ENCODE measurements at regions not wholly inside any gene's neighbourhood (a gene's known extent, or its start where the extent isn't known, plus 50 kb on each side); places are given as distances from the start of the nearest gene placed in this dataset.
A peak's percentile ranks its signal among the peaks of the same experiment; 100 is the strongest.

DNA sequence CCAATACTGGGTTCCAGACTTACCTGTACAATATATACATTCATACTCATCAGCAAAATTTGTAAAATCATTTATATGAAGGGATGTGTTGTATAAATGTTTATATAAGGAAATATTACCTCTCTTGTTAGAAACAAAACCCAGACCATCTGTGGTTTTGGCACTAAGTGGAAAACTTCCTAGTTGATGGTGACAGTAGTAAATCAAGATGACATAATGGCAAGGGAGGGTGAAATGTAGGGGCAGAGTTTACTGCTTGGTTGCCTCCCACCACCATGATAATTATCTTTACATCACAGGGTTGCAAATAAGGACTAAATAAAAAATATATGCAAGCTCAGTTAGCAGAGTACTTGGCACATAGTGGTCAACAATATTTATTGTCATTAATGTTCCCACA, 365.3 kb upstream of the TEX13C start:
- no peak overlapping the region for H3K4me3 ChIP-seq
- H3K27me3 ChIP-seq: no peaks in the 10 kb centered on the region
- no peaks in the 10 kb centered on the region for H3K79me2 ChIP-seq (ENCODE audit: low read depth)
- H3K9me3 Mint-ChIP-seq: no peaks in the 10 kb centered on the region
- H3F3A ChIP-seq (ENCODE audit: low read depth): no peaks in the 10 kb centered on the region
- H2AFZ ChIP-seq (replicated peaks): no peak overlapping the region
- no peak overlapping the region for H3K27ac ChIP-seq
- H4K20me1 ChIP-seq (ENCODE audit: low read depth): no peaks in the 10 kb centered on the region
- H3K9me3 ChIP-seq (ENCODE audit: low read depth): no peaks in the 10 kb centered on the region
- TF ChIP-seq, protein P1, sequence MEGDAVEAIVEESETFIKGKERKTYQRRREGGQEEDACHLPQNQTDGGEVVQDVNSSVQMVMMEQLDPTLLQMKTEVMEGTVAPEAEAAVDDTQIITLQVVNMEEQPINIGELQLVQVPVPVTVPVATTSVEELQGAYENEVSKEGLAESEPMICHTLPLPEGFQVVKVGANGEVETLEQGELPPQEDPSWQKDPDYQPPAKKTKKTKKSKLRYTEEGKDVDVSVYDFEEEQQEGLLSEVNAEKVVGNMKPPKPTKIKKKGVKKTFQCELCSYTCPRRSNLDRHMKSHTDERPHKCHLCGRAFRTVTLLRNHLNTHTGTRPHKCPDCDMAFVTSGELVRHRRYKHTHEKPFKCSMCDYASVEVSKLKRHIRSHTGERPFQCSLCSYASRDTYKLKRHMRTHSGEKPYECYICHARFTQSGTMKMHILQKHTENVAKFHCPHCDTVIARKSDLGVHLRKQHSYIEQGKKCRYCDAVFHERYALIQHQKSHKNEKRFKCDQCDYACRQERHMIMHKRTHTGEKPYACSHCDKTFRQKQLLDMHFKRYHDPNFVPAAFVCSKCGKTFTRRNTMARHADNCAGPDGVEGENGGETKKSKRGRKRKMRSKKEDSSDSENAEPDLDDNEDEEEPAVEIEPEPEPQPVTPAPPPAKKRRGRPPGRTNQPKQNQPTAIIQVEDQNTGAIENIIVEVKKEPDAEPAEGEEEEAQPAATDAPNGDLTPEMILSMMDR (IDR thresholded peaks at IDR 0.05): no peak
- TF ChIP-seq EZH2phosphoT487 (IDR thresholded peaks at IDR 0.05): no peak
- TF ChIP-seq EZH2 (IDR thresholded peaks at IDR 0.05): no peak
- H3K27me3 Mint-ChIP-seq (ENCODE audit: insufficient read depth, low read depth): no peaks in the 10 kb centered on the region
- no peak overlapping the region for H3K4me3 Mint-ChIP-seq
- H3K9ac ChIP-seq: no peak overlapping the region
- H3K36me3 ChIP-seq: no peaks in the 10 kb centered on the region
- H3K27ac Mint-ChIP-seq: no peak overlapping the region
- no peaks in the 10 kb centered on the region for H3K36me3 Mint-ChIP-seq
- no peaks in the 10 kb centered on the region for H3K4me1 Mint-ChIP-seq
- no peaks in the 10 kb centered on the region for H3K4me1 ChIP-seq
- no peak overlapping the region for H3K4me2 ChIP-seq
- DNase-seq (ENCODE audit: low spot score): no peak

DNA sequence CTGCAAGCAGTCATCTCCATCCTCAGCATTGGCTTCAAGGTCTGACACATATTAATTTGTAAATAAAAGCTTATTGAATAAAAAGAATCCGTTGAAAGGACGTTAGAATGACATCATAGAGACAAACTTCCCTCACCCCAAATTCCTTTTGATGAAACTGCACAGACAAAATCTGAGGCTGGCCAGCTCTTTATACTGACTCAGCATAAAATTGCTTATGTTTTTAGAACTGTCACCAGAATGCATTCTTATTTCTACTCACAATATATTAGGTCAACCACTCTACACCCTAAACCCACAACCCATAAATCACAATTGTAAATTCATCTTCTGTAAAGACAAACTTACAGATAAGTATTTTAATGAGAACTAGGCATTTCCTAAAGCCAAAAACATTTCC, 359.2 kb upstream of the TEX13C start:
- no peak for DNase-seq (ENCODE audit: low spot score)
- Mint-ChIP-seq H3K4me3 (no peak overlapping the region), H3K4me1 (no peaks in the 10 kb centered on the region), H3K27me3 (ENCODE audit: insufficient read depth, low read depth) (no peaks in the 10 kb centered on the region), H3K36me3 (no peaks in the 10 kb centered on the region), H3K9me3 (no peaks in the 10 kb centered on the region), H3K27ac (no peak overlapping the region)
- Histone ChIP-seq H3K79me2 (ENCODE audit: low read depth) (no peaks in the 10 kb centered on the region), H4K20me1 (ENCODE audit: low read depth) (no peaks in the 10 kb centered on the region), H2AFZ (replicated peaks) (no peak overlapping the region), H3K4me2 (no peak overlapping the region), H3K27me3 (no peaks in the 10 kb centered on the region), H3K36me3 (no peaks in the 10 kb centered on the region), H3F3A (ENCODE audit: low read depth) (no peaks in the 10 kb centered on the region), H3K9me3 (ENCODE audit: low read depth) (no peaks in the 10 kb centered on the region), H3K4me3 (no peak overlapping the region), H3K4me1 (no peaks in the 10 kb centered on the region), H3K9ac (no peak overlapping the region), H3K27ac (no peak overlapping the region)
- TF ChIP-seq, protein P1 (IDR thresholded peaks at IDR 0.05): no peak
- TF ChIP-seq EZH2phosphoT487 (IDR thresholded peaks at IDR 0.05) (no peak), EZH2 (IDR thresholded peaks at IDR 0.05) (no peak)

DNA sequence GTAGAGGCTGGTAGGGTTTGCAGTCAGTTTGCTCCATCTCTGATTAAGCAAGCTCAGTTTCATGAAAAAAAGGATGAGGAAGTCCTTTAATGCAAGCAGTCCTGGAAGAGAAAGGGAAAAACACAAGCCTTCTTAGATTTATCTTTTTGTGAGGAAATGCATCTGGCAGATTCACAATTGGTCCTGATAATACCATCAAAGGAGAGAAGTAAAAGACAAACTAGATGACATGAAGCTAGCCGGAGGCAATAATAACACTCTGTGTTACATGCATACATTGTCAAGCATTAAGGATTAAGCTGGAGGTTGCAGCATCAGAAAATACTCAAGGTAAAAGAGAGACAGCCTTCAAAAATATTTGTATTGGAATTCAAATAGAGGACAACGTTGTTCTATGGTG, 356.0 kb upstream of the TEX13C start, which contains the start of gene TENM1:
Gene TENM1 (minus strand): TSS at position 101 of the 400 bp plus-strand sequence.
- DNase-seq (ENCODE audit: low spot score): no peak
- no peaks in the 10 kb centered on the region for H4K20me1 ChIP-seq (ENCODE audit: low read depth)
- H3F3A ChIP-seq (ENCODE audit: low read depth): no peaks in the 10 kb centered on the region
- no peak within 1 kb of the TSS for H2AFZ ChIP-seq (replicated peaks)
- Mint-ChIP-seq H3K4me3 (no peak within 1 kb of the TSS), H3K9me3 (no peaks in the 10 kb centered on the region), H3K27ac (peak within 1 kb of the TSS; percentile 15), H3K27me3 (ENCODE audit: insufficient read depth, low read depth) (no peaks in the 10 kb centered on the region), H3K36me3 (no peaks in the 10 kb centered on the region), H3K4me1 (no peaks in the 10 kb centered on the region)
- no peaks in the 10 kb centered on the region for H3K4me1 ChIP-seq
- no peak within 1 kb of the TSS for H3K9ac ChIP-seq
- no peak within 1 kb of the TSS for H3K27ac ChIP-seq
- H3K9me3 ChIP-seq (ENCODE audit: low read depth): no peaks in the 10 kb centered on the region
- no peaks in the 10 kb centered on the region for H3K36me3 ChIP-seq
- H3K27me3 ChIP-seq: no peaks in the 10 kb centered on the region
- no peak within 1 kb of the TSS for H3K4me3 ChIP-seq
- H3K4me2 ChIP-seq: no peak within 1 kb of the TSS
- H3K79me2 ChIP-seq (ENCODE audit: low read depth): no peaks in the 10 kb centered on the region
- no peak for TF ChIP-seq EZH2 (IDR thresholded peaks at IDR 0.05)
- TF ChIP-seq, protein P1 (IDR thresholded peaks at IDR 0.05): no peak
- TF ChIP-seq EZH2phosphoT487 (IDR thresholded peaks at IDR 0.05): no peak
